GM12878 (cell line): ENCODE measurements at regions not wholly inside any gene's neighbourhood (a gene's known extent, or its start where the extent isn't known, plus 50 kb on each side); places are given as distances from the start of the nearest gene placed in this dataset.

Experiments
- ATAC-seq: fragments of 200-7000 bp; cut with Tn5 transposase; 3 replicates; pipeline ENCODE4 v1.9.1; 2020; ENCODE audit warnings: mild to moderate bottlenecking, moderate library complexity
- BruUV-seq: library from RNA; stranded (reverse); fragments of 400-500 nt; replicated peaks from 2 replicates; lab custom pipeline; 2021; lab: Mats Ljungman, UMichigan
- CTCF ChIA-PET: fragments of 300-600 bp; sonication (Branson Sonifier 250); formaldehyde crosslinking; extraction: SDS; loops from one replicate; lab custom pipeline; 2021; ENCODE audit warnings: inconsistent platforms; lab: Yijun Ruan, JAX
- POLR2A ChIA-PET: fragments of 350-600 bp; formaldehyde crosslinking; extraction: SDS; loops from one replicate; lab custom pipeline; 2021; ENCODE audit warnings: inconsistent platforms; lab: Charles Lee
- RAD21 ChIA-PET: fragments of 300-600 bp; sonication (Branson Sonifier 250); formaldehyde crosslinking; loops from one replicate; lab custom pipeline; 2023; ENCODE audit warnings: antibody characterized with exemption; ENCODE audit not compliant: unreplicated experiment; lab: Charles Lee
- SMC1A ChIA-PET: fragments of 300-600 bp; sonication (Branson Sonifier 250); formaldehyde crosslinking; loops from one replicate; lab custom pipeline; 2023; ENCODE audit not compliant: unreplicated experiment, uncharacterized antibody; lab: Charles Lee
- DNase-seq: peaks from one replicate; pipeline ENCODE4 v3.0.0-alpha.2; 2011; ENCODE audit warnings: low read depth, low spot score
- FAIRE-seq: peaks from 3 replicates; lab custom pipeline; 2011; peaks lifted over from hg19 to GRCh38; lab: Jason Lieb, UNC
- H2AFZ ChIP-seq: 2 replicates; pipeline ENCODE4 v1.6.0; 2011; ENCODE audit warnings: low read depth, low read length, control low read depth; ENCODE audit not compliant: control insufficient read depth
- H3K27ac ChIP-seq: 2 replicates; pipeline ENCODE4 v1.5.1; 2011; ENCODE audit warnings: control low read depth; ENCODE audit not compliant: control insufficient read depth, insufficient read depth
- H3K27me3 ChIP-seq, 2 experiments: replicated peaks in 1 of 2; 2 replicates each; pipeline versions ENCODE4 v1.6.0 to v1.6.1; 2011; ENCODE audit warnings: low read length in 1 of 2; ENCODE audit not compliant: control insufficient read depth in 2 of 2, insufficient read depth in 2 of 2
- H3K36me3 ChIP-seq, 2 experiments: 2 replicates each; pipeline ENCODE4 v1.5.1; 2011; ENCODE audit warnings: low read length in 1 of 2; ENCODE audit not compliant: control insufficient read depth in 2 of 2, insufficient read depth in 2 of 2
- H3K4me1 ChIP-seq: 2 replicates; pipeline ENCODE4 v1.6.1; 2011; ENCODE audit warnings: mild to moderate bottlenecking, low read length, moderate library complexity, mixed read lengths; ENCODE audit not compliant: control insufficient read depth, insufficient read depth
- H3K4me2 ChIP-seq: 2 replicates; pipeline ENCODE4 v1.6.0; 2011; ENCODE audit warnings: control low read depth; ENCODE audit not compliant: control insufficient read depth, insufficient read depth
- H3K4me3 ChIP-seq: fragments of 200-600 bp; sonication (generic); 2 replicates; pipeline ENCODE4 v1.5.1; 2016
- H3K79me2 ChIP-seq: 2 replicates; pipeline ENCODE4 v1.6.0; 2011; ENCODE audit warnings: low read length; ENCODE audit not compliant: control insufficient read depth, insufficient read depth
- H3K9ac ChIP-seq: 2 replicates; pipeline ENCODE4 v1.8.0; 2011; ENCODE audit warnings: low read length, control low read depth, mixed read lengths; ENCODE audit not compliant: control insufficient read depth, insufficient read depth
- H3K9me3 ChIP-seq: replicated peaks from 3 replicates; pipeline ENCODE4 v1.5.1; 2011; ENCODE audit warnings: mild to moderate bottlenecking, low read length; ENCODE audit not compliant: control insufficient read depth, insufficient read depth
- H4K20me1 ChIP-seq: 2 replicates; pipeline ENCODE4 v1.6.0; 2011; ENCODE audit not compliant: control insufficient read depth, insufficient read depth
- ATF2 ChIP-seq: IDR thresholded peaks from 2 replicates; pipeline ENCODE4 v1.6.1; 2012; ENCODE audit warnings: low read length, inconsistent platforms
- ATF7 ChIP-seq: fragments of 450-650 bp; IDR thresholded peaks from 2 replicates; pipeline ENCODE4 v1.6.1; 2016; ENCODE audit warnings: low read depth, mild to moderate bottlenecking
- BCL11A ChIP-seq: IDR thresholded peaks from 2 replicates; pipeline ENCODE4 v1.6.1; 2011; ENCODE audit warnings: low read depth, low read length
- DPF2 ChIP-seq: fragments of 450-650 bp; IDR thresholded peaks from 2 replicates; pipeline ENCODE4 v1.6.1; 2017; ENCODE audit warnings: mild to moderate bottlenecking
- IKZF2 ChIP-seq, 2 experiments: fragments of 450-650 bp; IDR thresholded peaks; 2 replicates each; pipeline ENCODE4 v1.6.1; 2017; ENCODE audit warnings: mild to moderate bottlenecking in 2 of 2, moderate library complexity in 2 of 2
- JUNB ChIP-seq: IDR thresholded peaks from 2 replicates; pipeline ENCODE4 v1.6.1; 2016; ENCODE audit warnings: antibody characterized with exemption, mild to moderate bottlenecking
- MTA2 ChIP-seq: fragments of 450-650 bp; IDR thresholded peaks from 2 replicates; pipeline ENCODE4 v1.6.1; 2016; ENCODE audit warnings: low read depth, mild to moderate bottlenecking, moderate library complexity
- POU2F2 ChIP-seq: IDR thresholded peaks from 3 replicates; pipeline ENCODE4 v1.6.1; 2011; ENCODE audit warnings: low read depth, mild to moderate bottlenecking, low read length, borderline replicate concordance
- SIN3A ChIP-seq: IDR thresholded peaks from 2 replicates; pipeline ENCODE4 v1.6.1; 2012; ENCODE audit warnings: low read depth, low read length, improper control_type of control experiment
- ZNF217 ChIP-seq: fragments of 450-650 bp; IDR thresholded peaks from 2 replicates; pipeline ENCODE4 v1.6.1; 2017; ENCODE audit warnings: antibody characterized with exemption, mild to moderate bottlenecking
- WGBS: methylation state at CpG from one replicate; pipeline ENCODE4 v1.1.6; 2016; ENCODE audit warnings: low lambda C conversion rate; ENCODE audit not compliant: insufficient replicate concordance, insufficient coverage; ENCODE audit errors: missing lambda C conversion rate; 5-methylcytosine and 5-hydroxymethylcytosine counted together
- in situ Hi-C: fragments of 300-500 bp; cut with MboI; formaldehyde crosslinking; loops from 9 replicates; pipeline ENCODE4 v1.14.3; 2018; ENCODE audit warnings: mixed read lengths
- intact Hi-C: fragments of 100-400 bp; cut with micrococcal nuclease; formaldehyde crosslinking; loops from one replicate; pipeline ENCODE4 v1.14.2; 2022; ENCODE audit not compliant: unreplicated experiment
- TF ChIP-seq, protein P1 (sequence below): fragments of 150-350 bp; IDR thresholded peaks from 2 replicates; pipeline ENCODE4 v1.6.1; 2016; ENCODE audit warnings: low read depth, low read length

GRCh38 chr5:112671687-112672086 is 66.0 kb upstream of the APC start:
- intact Hi-C loops (no loop called here), in situ Hi-C loops (no loop called here)
- CTCF ChIA-PET = no interaction called here
- Histone ChIP-seq H3K79me2 (no peaks in the 10 kb centered on the region), H3K9me3 (no peaks in the 10 kb centered on the region), H3K27ac (no peak overlapping the region), H3K4me3 (no peak overlapping the region), H4K20me1 (no peaks in the 10 kb centered on the region), H2AFZ (no peak overlapping the region), H3K36me3 (no peaks in the 10 kb centered on the region), H3K4me2 (no peak overlapping the region), H3K27me3 (no peaks in the 10 kb centered on the region; a peak in 1 of 4 replicates), H3K4me1 (no peaks in the 10 kb centered on the region), H3K9ac (no peak overlapping the region)
- RAD21 ChIA-PET = no interaction called here
- ATAC-seq (no peak), FAIRE-seq (no peak), DNase-seq (no peak)
- POLR2A ChIA-PET = no interaction called here
- TF ChIP-seq DPF2 = no peak
- SMC1A ChIA-PET = no interaction called here
- no TSS peak for BruUV-seq

GRCh38 chr5:112681481-112681908 is 56.2 kb upstream of the APC start:
- H3K9ac ChIP-seq = no peak overlapping the region
- peak overlapping the region; percentile 3; the same call in 1 of the 2 replicates for H3K4me2 ChIP-seq
- H3K27ac ChIP-seq = no peak overlapping the region
- no peaks in the 10 kb centered on the region for H3K79me2 ChIP-seq
- no peak overlapping the region for H3K4me3 ChIP-seq
- peaks cover 10% of the 10 kb centered on the region for H3K4me1 ChIP-seq
- intact Hi-C loops = loop anchor here (5.0 kb wide), 1 partner anchor 129 kb away; no protein-coding TSS in a partner anchor
- CTCF ChIA-PET = interaction anchor here (0.7 to 1.2 kb wide), 5 partner anchors 10 to 75 kb away, joined by 3 to 5 read pairs (median 3); no protein-coding TSS in a partner anchor
- no peaks in the 10 kb centered on the region for H4K20me1 ChIP-seq
- no peaks in the 10 kb centered on the region for H3K36me3 ChIP-seq
- no peak overlapping the region for H2AFZ ChIP-seq
- FAIRE-seq (no peak), ATAC-seq (peak; percentile 84), DNase-seq (peak; percentile 55)
- in situ Hi-C loops = no loop called here
- BruUV-seq = no TSS peak
- TF ChIP-seq JUNB (0 out of 2 replicates have a peak, but pooled peaks have one; percentile 20), ZNF217 (no peak), BCL11A (no peak), IKZF2 (IDR thresholded peaks at IDR 0.05) (0 out of 4 replicates have a peak, but pooled peaks of 1 of the 2 experiments have one; percentile 15), POU2F2 (no peak), ATF2 (no peak), ATF7 (no peak), DPF2 (0 out of 2 replicates have a peak, but pooled peaks have one; percentile 31), SIN3A (no peak), MTA2 (peak; percentile 33; the same call in 1 of the 2 replicates)
- TF ChIP-seq, protein P1, sequence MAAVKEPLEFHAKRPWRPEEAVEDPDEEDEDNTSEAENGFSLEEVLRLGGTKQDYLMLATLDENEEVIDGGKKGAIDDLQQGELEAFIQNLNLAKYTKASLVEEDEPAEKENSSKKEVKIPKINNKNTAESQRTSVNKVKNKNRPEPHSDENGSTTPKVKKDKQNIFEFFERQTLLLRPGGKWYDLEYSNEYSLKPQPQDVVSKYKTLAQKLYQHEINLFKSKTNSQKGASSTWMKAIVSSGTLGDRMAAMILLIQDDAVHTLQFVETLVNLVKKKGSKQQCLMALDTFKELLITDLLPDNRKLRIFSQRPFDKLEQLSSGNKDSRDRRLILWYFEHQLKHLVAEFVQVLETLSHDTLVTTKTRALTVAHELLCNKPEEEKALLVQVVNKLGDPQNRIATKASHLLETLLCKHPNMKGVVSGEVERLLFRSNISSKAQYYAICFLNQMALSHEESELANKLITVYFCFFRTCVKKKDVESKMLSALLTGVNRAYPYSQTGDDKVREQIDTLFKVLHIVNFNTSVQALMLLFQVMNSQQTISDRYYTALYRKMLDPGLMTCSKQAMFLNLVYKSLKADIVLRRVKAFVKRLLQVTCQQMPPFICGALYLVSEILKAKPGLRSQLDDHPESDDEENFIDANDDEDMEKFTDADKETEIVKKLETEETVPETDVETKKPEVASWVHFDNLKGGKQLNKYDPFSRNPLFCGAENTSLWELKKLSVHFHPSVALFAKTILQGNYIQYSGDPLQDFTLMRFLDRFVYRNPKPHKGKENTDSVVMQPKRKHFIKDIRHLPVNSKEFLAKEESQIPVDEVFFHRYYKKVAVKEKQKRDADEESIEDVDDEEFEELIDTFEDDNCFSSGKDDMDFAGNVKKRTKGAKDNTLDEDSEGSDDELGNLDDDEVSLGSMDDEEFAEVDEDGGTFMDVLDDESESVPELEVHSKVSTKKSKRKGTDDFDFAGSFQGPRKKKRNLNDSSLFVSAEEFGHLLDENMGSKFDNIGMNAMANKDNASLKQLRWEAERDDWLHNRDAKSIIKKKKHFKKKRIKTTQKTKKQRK = no peak
- 25% methylated on average over 1 of the region's 1 CpG for WGBS
- RAD21 ChIA-PET = interaction anchor here (0.5 to 0.8 kb wide), 2 partner anchors 11 to 69 kb away, joined by 3 to 4 read pairs; no protein-coding TSS in a partner anchor
- no peaks in the 10 kb centered on the region for H3K27me3 ChIP-seq
- H3K9me3 ChIP-seq = no peaks in the 10 kb centered on the region
- SMC1A ChIA-PET = interaction anchor here (0.8 to 1.9 kb wide), 7 partner anchors 8 to 129 kb away, joined by 3 to 7 read pairs (median 4); no protein-coding TSS in a partner anchor
- POLR2A ChIA-PET = interaction anchor here (0.6 to 1.4 kb wide), 3 partner anchors 13 to 33 kb away, joined by 3 to 4 read pairs (median 3); no protein-coding TSS in a partner anchor
